SK-N-SH treated with all-trans-retinoic acid at 6 μM for 48 hours (cell line): ENCODE measurements at regions not wholly inside any gene's neighbourhood (a gene's known extent, or its start where the extent isn't known, plus 50 kb on each side); places are given as distances from the start of the nearest gene placed in this dataset.

ENCODE experiments used
- ATAC-seq: fragments of 200-7000 bp; cut with Tn5 transposase; 3 replicates; pipeline ENCODE4 v1.9.1; 2020; ENCODE audit warnings: mild to moderate bottlenecking, moderate library complexity
- CSDC2 ChIP-seq: fragments of 250-450 bp; sonication (Bioruptor Pico); IDR thresholded peaks from 2 replicates; pipeline ENCODE4 v1.5.0; 2020; ENCODE audit warnings: mild to moderate bottlenecking, moderate library complexity
- ESRRG ChIP-seq: fragments of 250-450 bp; sonication (Bioruptor Pico); IDR thresholded peaks from 2 replicates; pipeline ENCODE4 v1.6.1; 2021; ENCODE audit warnings: mild to moderate bottlenecking
- GLIS3 ChIP-seq: fragments of 250-450 bp; sonication (Bioruptor Pico); IDR thresholded peaks from 2 replicates; pipeline ENCODE4 v1.5.0; 2020; ENCODE audit warnings: mild to moderate bottlenecking, moderate library complexity
- ISL1 ChIP-seq: fragments of 250-450 bp; sonication (Bioruptor Pico); IDR thresholded peaks from 2 replicates; pipeline ENCODE4 v2.1.2; 2022; ENCODE audit warnings: mild to moderate bottlenecking, moderate library complexity
- OSR1 ChIP-seq: fragments of 250-450 bp; sonication (Bioruptor Pico); IDR thresholded peaks from 2 replicates; pipeline ENCODE4 v1.8.0; 2022; ENCODE audit warnings: moderate library complexity, mild to moderate bottlenecking, inconsistent platforms
- PATZ1 ChIP-seq: fragments of 250-450 bp; sonication (Bioruptor Pico); IDR thresholded peaks from 2 replicates; pipeline ENCODE4 v1.8.0; 2020; ENCODE audit warnings: mild to moderate bottlenecking, moderate library complexity, borderline replicate concordance
- POU6F1 ChIP-seq: fragments of 250-450 bp; sonication (Bioruptor Pico); IDR thresholded peaks from 2 replicates; pipeline ENCODE4 v1.8.0; 2021; ENCODE audit warnings: low read depth, mild to moderate bottlenecking, moderate library complexity, borderline replicate concordance
- PPARA ChIP-seq: fragments of 250-450 bp; sonication (Bioruptor Pico); IDR thresholded peaks from 2 replicates; pipeline ENCODE4 v1.5.0; 2020; ENCODE audit warnings: mild to moderate bottlenecking, borderline replicate concordance
- RARB ChIP-seq: fragments of 250-450 bp; sonication (Bioruptor Pico); IDR thresholded peaks from 2 replicates; pipeline ENCODE4 v1.8.0; 2021; ENCODE audit warnings: mild to moderate bottlenecking, moderate library complexity
- SNAI2 ChIP-seq: fragments of 250-450 bp; sonication (Bioruptor Pico); IDR thresholded peaks from 2 replicates; pipeline ENCODE4 v1.5.0; 2020; ENCODE audit warnings: mild to moderate bottlenecking, moderate library complexity
- TOX ChIP-seq: fragments of 250-450 bp; sonication (Bioruptor Pico); IDR thresholded peaks from 2 replicates; pipeline ENCODE4 v1.8.0; 2021; ENCODE audit warnings: mild to moderate bottlenecking, moderate library complexity, borderline replicate concordance
- ZFP3 ChIP-seq: fragments of 250-450 bp; sonication (Bioruptor Pico); IDR thresholded peaks from 2 replicates; pipeline ENCODE4 v1.5.0; 2020; ENCODE audit warnings: mild to moderate bottlenecking, moderate library complexity
- ZFP30 ChIP-seq: fragments of 450-650 bp; formaldehyde crosslinking; IDR thresholded peaks from 2 replicates; pipeline ENCODE4 v1.5.0; 2022; ENCODE audit warnings: mild to moderate bottlenecking, moderate library complexity
- ZNF565 ChIP-seq: fragments of 450-650 bp; formaldehyde crosslinking; conservative IDR thresholded peaks from 2 replicates; pipeline ENCODE4 v1.5.0; 2020; ENCODE audit warnings: low read depth, mild to moderate bottlenecking, moderate library complexity
- ZNF70 ChIP-seq: fragments of 450-650 bp; formaldehyde crosslinking; IDR thresholded peaks from 2 replicates; pipeline ENCODE4 v1.5.0; 2020; ENCODE audit warnings: mild to moderate bottlenecking, moderate library complexity
- ZNF8 ChIP-seq: fragments of 450-650 bp; formaldehyde crosslinking; IDR thresholded peaks from 2 replicates; pipeline ENCODE4 v1.5.0; 2020; ENCODE audit warnings: mild to moderate bottlenecking, moderate library complexity
- TF ChIP-seq, protein P1 (sequence below): fragments of 250-450 bp; sonication (Bioruptor Pico); IDR thresholded peaks from 2 replicates; pipeline ENCODE4 v1.5.1; 2020; ENCODE audit warnings: low read depth, mild to moderate bottlenecking, moderate library complexity
- TF ChIP-seq, protein P2 (sequence below): fragments of 250-450 bp; sonication (Bioruptor Pico); IDR thresholded peaks from 2 replicates; pipeline ENCODE4 v1.5.0; 2020; ENCODE audit warnings: mild to moderate bottlenecking, moderate library complexity
- TF ChIP-seq, protein P3 (sequence below): fragments of 250-450 bp; sonication (Bioruptor Pico); IDR thresholded peaks from 2 replicates; pipeline ENCODE4 v1.5.1; 2021; ENCODE audit warnings: mild to moderate bottlenecking, moderate library complexity

- TF ChIP-seq, protein P1, sequence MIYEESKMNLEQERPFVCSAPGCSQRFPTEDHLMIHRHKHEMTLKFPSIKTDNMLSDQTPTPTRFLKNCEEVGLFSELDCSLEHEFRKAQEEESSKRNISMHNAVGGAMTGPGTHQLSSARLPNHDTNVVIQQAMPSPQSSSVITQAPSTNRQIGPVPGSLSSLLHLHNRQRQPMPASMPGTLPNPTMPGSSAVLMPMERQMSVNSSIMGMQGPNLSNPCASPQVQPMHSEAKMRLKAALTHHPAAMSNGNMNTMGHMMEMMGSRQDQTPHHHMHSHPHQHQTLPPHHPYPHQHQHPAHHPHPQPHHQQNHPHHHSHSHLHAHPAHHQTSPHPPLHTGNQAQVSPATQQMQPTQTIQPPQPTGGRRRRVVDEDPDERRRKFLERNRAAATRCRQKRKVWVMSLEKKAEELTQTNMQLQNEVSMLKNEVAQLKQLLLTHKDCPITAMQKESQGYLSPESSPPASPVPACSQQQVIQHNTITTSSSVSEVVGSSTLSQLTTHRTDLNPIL (CRISPR knock-in tag) = no peak
- no peak for TF ChIP-seq ISL1 (CRISPR knock-in tag)
- TF ChIP-seq ZNF70 = no peak
- TF ChIP-seq, protein P2, sequence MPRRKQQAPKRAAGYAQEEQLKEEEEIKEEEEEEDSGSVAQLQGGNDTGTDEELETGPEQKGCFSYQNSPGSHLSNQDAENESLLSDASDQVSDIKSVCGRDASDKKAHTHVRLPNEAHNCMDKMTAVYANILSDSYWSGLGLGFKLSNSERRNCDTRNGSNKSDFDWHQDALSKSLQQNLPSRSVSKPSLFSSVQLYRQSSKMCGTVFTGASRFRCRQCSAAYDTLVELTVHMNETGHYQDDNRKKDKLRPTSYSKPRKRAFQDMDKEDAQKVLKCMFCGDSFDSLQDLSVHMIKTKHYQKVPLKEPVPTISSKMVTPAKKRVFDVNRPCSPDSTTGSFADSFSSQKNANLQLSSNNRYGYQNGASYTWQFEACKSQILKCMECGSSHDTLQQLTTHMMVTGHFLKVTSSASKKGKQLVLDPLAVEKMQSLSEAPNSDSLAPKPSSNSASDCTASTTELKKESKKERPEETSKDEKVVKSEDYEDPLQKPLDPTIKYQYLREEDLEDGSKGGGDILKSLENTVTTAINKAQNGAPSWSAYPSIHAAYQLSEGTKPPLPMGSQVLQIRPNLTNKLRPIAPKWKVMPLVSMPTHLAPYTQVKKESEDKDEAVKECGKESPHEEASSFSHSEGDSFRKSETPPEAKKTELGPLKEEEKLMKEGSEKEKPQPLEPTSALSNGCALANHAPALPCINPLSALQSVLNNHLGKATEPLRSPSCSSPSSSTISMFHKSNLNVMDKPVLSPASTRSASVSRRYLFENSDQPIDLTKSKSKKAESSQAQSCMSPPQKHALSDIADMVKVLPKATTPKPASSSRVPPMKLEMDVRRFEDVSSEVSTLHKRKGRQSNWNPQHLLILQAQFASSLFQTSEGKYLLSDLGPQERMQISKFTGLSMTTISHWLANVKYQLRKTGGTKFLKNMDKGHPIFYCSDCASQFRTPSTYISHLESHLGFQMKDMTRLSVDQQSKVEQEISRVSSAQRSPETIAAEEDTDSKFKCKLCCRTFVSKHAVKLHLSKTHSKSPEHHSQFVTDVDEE (CRISPR knock-in tag) = no peak
- TF ChIP-seq OSR1 (CRISPR knock-in tag) = no peak
- no peak for TF ChIP-seq ESRRG
- ATAC-seq = no peak
Observed at GRCh38 chr3:148493631-148494030, 204.1 kb upstream of the AGTR1 start.

- ATAC-seq = no peak
- TF ChIP-seq, protein P2 (CRISPR knock-in tag) = no peak
- TF ChIP-seq, protein P3, sequence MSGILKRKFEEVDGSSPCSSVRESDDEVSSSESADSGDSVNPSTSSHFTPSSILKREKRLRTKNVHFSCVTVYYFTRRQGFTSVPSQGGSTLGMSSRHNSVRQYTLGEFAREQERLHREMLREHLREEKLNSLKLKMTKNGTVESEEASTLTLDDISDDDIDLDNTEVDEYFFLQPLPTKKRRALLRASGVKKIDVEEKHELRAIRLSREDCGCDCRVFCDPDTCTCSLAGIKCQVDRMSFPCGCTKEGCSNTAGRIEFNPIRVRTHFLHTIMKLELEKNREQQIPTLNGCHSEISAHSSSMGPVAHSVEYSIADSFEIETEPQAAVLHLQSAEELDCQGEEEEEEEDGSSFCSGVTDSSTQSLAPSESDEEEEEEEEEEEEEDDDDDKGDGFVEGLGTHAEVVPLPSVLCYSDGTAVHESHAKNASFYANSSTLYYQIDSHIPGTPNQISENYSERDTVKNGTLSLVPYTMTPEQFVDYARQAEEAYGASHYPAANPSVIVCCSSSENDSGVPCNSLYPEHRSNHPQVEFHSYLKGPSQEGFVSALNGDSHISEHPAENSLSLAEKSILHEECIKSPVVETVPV (CRISPR knock-in tag) = no peak
- no peak for TF ChIP-seq ZNF565 (CRISPR knock-in tag)
- no peak for TF ChIP-seq ZFP3 (CRISPR knock-in tag)
- no peak for TF ChIP-seq ESRRG
- no peak for TF ChIP-seq PPARA (CRISPR knock-in tag)
- TF ChIP-seq PATZ1 (CRISPR knock-in tag) = no peak
- TF ChIP-seq POU6F1 (CRISPR knock-in tag) = no peak
- TF ChIP-seq CSDC2 (CRISPR knock-in tag) = no peak
- no peak for TF ChIP-seq TOX (CRISPR knock-in tag)
- no peak for TF ChIP-seq ZNF70
- no peak for TF ChIP-seq GLIS3 (CRISPR knock-in tag)
- no peak for TF ChIP-seq RARB (CRISPR knock-in tag)
- no peak for TF ChIP-seq SNAI2 (CRISPR knock-in tag)
- no peak for TF ChIP-seq ZNF8 (CRISPR knock-in tag)
- TF ChIP-seq ZFP30 (CRISPR knock-in tag) = no peak
- TF ChIP-seq, all 23 proteins: peak for 0
Observed at GRCh38 chr3:148494451-148494850, 203.3 kb upstream of the AGTR1 start.

DNA sequence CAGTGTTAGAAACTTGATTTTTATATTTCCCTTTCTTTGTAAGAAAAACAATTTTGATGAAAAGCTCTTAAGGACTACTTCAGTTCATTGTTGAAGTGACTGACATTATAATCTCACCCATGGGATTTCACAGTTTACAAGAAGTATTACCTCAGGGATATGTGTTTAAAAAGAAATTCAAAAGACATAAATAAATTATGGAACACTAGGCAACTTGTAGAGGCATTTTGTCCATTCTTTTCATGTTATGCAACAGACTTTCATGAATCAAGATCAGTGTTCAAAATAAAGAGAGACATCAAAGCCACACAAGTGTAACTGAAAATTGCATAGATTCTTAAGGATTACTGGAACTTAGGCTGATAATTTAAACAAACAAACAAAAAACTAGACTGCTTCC is 196.8 kb upstream of the AGTR1 start:
- ATAC-seq = no peak
- TF ChIP-seq RARB (CRISPR knock-in tag) (no peak), TOX (CRISPR knock-in tag) (no peak), ZNF565 (CRISPR knock-in tag) (no peak), PATZ1 (CRISPR knock-in tag) (no peak)
- TF ChIP-seq, protein P2 (CRISPR knock-in tag) = no peak
